ENCODE measurements at regions not wholly inside any gene's neighbourhood (a gene's known extent, or its start where the extent isn't known, plus 50 kb on each side); places are given as distances from the start of the nearest gene placed in this dataset.

- TF ChIP-seq CTCF (conservative IDR thresholded peaks at IDR 0.05; ENCODE audit: low read length) (no peak), EZH2phosphoT487 (IDR thresholded peaks at IDR 0.05; ENCODE audit: borderline replicate concordance) (no peak)
Observed at GRCh38 chr2:133765658-133766057, 197.4 kb upstream of the NCKAP5 start.

Data from Loucy (cell line).